DOHH2 (cell line): ENCODE measurements at regions not wholly inside any gene's neighbourhood (a gene's known extent, or its start where the extent isn't known, plus 50 kb on each side); places are given as distances from the start of the nearest gene placed in this dataset.

ENCODE experiments used
- H3F3A ChIP-seq: fragments of 200-600 bp; sonication (generic), shearing (Covaris generic); 2 replicates; pipeline ENCODE4 v1.6.0; 2016; ENCODE audit warnings: antibody characterized with exemption, mild to moderate bottlenecking; ENCODE audit not compliant: control insufficient read depth, insufficient read depth
- H3K27ac ChIP-seq: fragments of 200-600 bp; sonication (generic); 2 replicates; pipeline ENCODE4 v1.5.1; 2014; ENCODE audit warnings: low read depth, mild to moderate bottlenecking, low read length, moderate library complexity
- H3K27me3 ChIP-seq: fragments of 200-600 bp; sonication (generic); 2 replicates; pipeline ENCODE4 v1.6.1; 2014; ENCODE audit warnings: mild to moderate bottlenecking, low read length, mixed read lengths; ENCODE audit not compliant: control insufficient read depth
- H3K36me3 ChIP-seq: fragments of 200-600 bp; sonication (generic); 2 replicates; pipeline ENCODE4 v1.6.1; 2014; ENCODE audit warnings: mild to moderate bottlenecking, low read length, moderate library complexity, mixed read lengths; ENCODE audit not compliant: control insufficient read depth
- H3K4me1 ChIP-seq: fragments of 200-600 bp; sonication (generic); 2 replicates; pipeline ENCODE4 v1.6.1; 2014; ENCODE audit warnings: mild to moderate bottlenecking, low read length, mixed read lengths; ENCODE audit not compliant: control insufficient read depth
- H3K4me2 ChIP-seq: fragments of 200-600 bp; sonication (generic); 2 replicates; pipeline ENCODE4 v1.6.0; 2014; ENCODE audit warnings: mild to moderate bottlenecking, low read length, moderate library complexity
- H3K4me3 ChIP-seq: fragments of 200-600 bp; sonication (generic); 2 replicates; pipeline ENCODE4 v1.5.1; 2014; ENCODE audit warnings: mild to moderate bottlenecking, low read length, mixed read lengths
- H3K79me2 ChIP-seq: fragments of 200-600 bp; sonication (generic); 2 replicates; pipeline ENCODE4 v1.6.1; 2014; ENCODE audit warnings: mild to moderate bottlenecking, low read length, mixed read lengths; ENCODE audit not compliant: control insufficient read depth
- H3K9me2 ChIP-seq: fragments of 200-600 bp; sonication (generic); replicated peaks from 2 replicates; pipeline ENCODE4 v1.6.1; 2014; ENCODE audit warnings: mild to moderate bottlenecking, low read length, mixed read lengths; ENCODE audit not compliant: control insufficient read depth
- H3K9me3 ChIP-seq: fragments of 200-600 bp; sonication (generic); 2 replicates; pipeline ENCODE4 v1.6.1; 2014; ENCODE audit warnings: antibody characterized with exemption, low read length, mixed read lengths; ENCODE audit not compliant: control insufficient read depth, insufficient read depth
- H4K20me1 ChIP-seq: fragments of 200-600 bp; sonication (generic); 2 replicates; pipeline ENCODE4 v1.6.0; 2014; ENCODE audit warnings: low read depth, mild to moderate bottlenecking, antibody characterized with exemption, low read length, moderate library complexity; ENCODE audit not compliant: control insufficient read depth, insufficient read depth
- CTCF ChIP-seq: fragments of 200-600 bp; sonication (generic); IDR thresholded peaks from one replicate; pipeline ENCODE4 v1.5.1; 2014; ENCODE audit warnings: antibody characterized with exemption, mild to moderate bottlenecking, low read depth, low read length; ENCODE audit not compliant: poor library complexity, severe bottlenecking
- EZH2phosphoT487 ChIP-seq: fragments of 200-600 bp; sonication (generic); IDR thresholded peaks from 2 replicates; pipeline ENCODE4 v1.6.1; 2017; ENCODE audit warnings: borderline replicate concordance, mild to moderate bottlenecking, antibody characterized with exemption, low read length, moderate library complexity, mixed read lengths

GRCh38 chr5:163755505-163755904, 250.1 kb downstream of the MAT2B start:
- no peak overlapping the region for H3K4me3 ChIP-seq
- no peak for TF ChIP-seq CTCF
- TF ChIP-seq EZH2phosphoT487, result no peak
- H3K4me2 ChIP-seq, result no peak overlapping the region
- H3K9me2 ChIP-seq, result no peaks in the 10 kb centered on the region
- H3K79me2 ChIP-seq, result no peaks in the 10 kb centered on the region
- no peaks in the 10 kb centered on the region for H3K4me1 ChIP-seq
- H3K9me3 ChIP-seq, result no peaks in the 10 kb centered on the region
- H3K27me3 ChIP-seq, result no peaks in the 10 kb centered on the region
- no peak overlapping the region for H3K27ac ChIP-seq
- H3K36me3 ChIP-seq, result no peaks in the 10 kb centered on the region
- no peaks in the 10 kb centered on the region for H4K20me1 ChIP-seq
- H3F3A ChIP-seq, result no peaks in the 10 kb centered on the region

GRCh38 chr5:163756170-163756569, 250.8 kb downstream of the MAT2B start:
- Histone ChIP-seq H3K27ac (no peak overlapping the region), H3K4me1 (no peaks in the 10 kb centered on the region), H3K4me3 (no peak overlapping the region), H3F3A (no peaks in the 10 kb centered on the region), H3K9me3 (no peaks in the 10 kb centered on the region), H3K36me3 (no peaks in the 10 kb centered on the region), H3K9me2 (no peaks in the 10 kb centered on the region), H4K20me1 (no peaks in the 10 kb centered on the region), H3K4me2 (no peak overlapping the region), H3K27me3 (no peaks in the 10 kb centered on the region), H3K79me2 (no peaks in the 10 kb centered on the region)
- TF ChIP-seq EZH2phosphoT487 (no peak), CTCF (no peak)

- no peaks in the 10 kb centered on the region for H3K4me1 ChIP-seq
- H3K9me3 ChIP-seq, result no peaks in the 10 kb centered on the region
- no peak overlapping the region for H3K4me2 ChIP-seq
- TF ChIP-seq EZH2phosphoT487, result no peak
- TF ChIP-seq CTCF, result no peak
- H3K36me3 ChIP-seq, result no peaks in the 10 kb centered on the region
- H4K20me1 ChIP-seq, result no peaks in the 10 kb centered on the region
- H3K27ac ChIP-seq, result no peak overlapping the region
- H3K79me2 ChIP-seq, result no peaks in the 10 kb centered on the region
- no peaks in the 10 kb centered on the region for H3F3A ChIP-seq
- no peaks in the 10 kb centered on the region for H3K9me2 ChIP-seq
- H3K27me3 ChIP-seq, result no peaks in the 10 kb centered on the region
- H3K4me3 ChIP-seq, result no peak overlapping the region
Observed at GRCh38 chr5:163757344-163757743, 251.9 kb downstream of the MAT2B start.

- TF ChIP-seq CTCF, result no peak
- no peak for TF ChIP-seq EZH2phosphoT487
- Histone ChIP-seq H3K9me2 (no peaks in the 10 kb centered on the region), H3K4me3 (no peak overlapping the region), H3K4me1 (no peaks in the 10 kb centered on the region), H4K20me1 (no peaks in the 10 kb centered on the region), H3K79me2 (no peaks in the 10 kb centered on the region), H3K9me3 (no peaks in the 10 kb centered on the region), H3F3A (no peaks in the 10 kb centered on the region), H3K27me3 (no peaks in the 10 kb centered on the region), H3K4me2 (no peak overlapping the region), H3K36me3 (no peaks in the 10 kb centered on the region), H3K27ac (no peak overlapping the region)
Observed at GRCh38 chr5:163758283-163758711, 252.9 kb downstream of the MAT2B start.
